A549 (cell line): ENCODE measurements at regions not wholly inside any gene's neighbourhood (a gene's known extent, or its start where the extent isn't known, plus 50 kb on each side); places are given as distances from the start of the nearest gene placed in this dataset.

Source experiments
- CTCF ChIP-seq: fragments of >200 bp; sonication (Bioruptor Twin); formaldehyde crosslinking; IDR thresholded peaks from 3 replicates; pipeline ENCODE4 v1.5.1; 2016
- FOSL2 ChIP-seq, 2 experiments: fragments of 450-650 bp in 1 of 2; fragments of >200 bp in 1 of 2; sonication (Bioruptor Twin) in 1 of 2; formaldehyde crosslinking; IDR thresholded peaks; 2 replicates each; pipeline versions ENCODE4 v1.5.0 to v1.6.1; 2016 to 2020; ENCODE audit warnings: mild to moderate bottlenecking in 1 of 2, moderate library complexity in 1 of 2
- JUN ChIP-seq, 2 experiments: fragments of >200 bp; sonication (Bioruptor Twin); formaldehyde crosslinking; IDR thresholded peaks; 2 replicates in 1 of 2; 3 replicates in 1 of 2; pipeline ENCODE4 v1.6.1; 2016 to 2017
- KDM1A ChIP-seq: fragments of 200-600 bp; sonication (generic); IDR thresholded peaks from 2 replicates; pipeline ENCODE4 v1.6.1; 2016; ENCODE audit warnings: low read depth, mild to moderate bottlenecking
- MAZ ChIP-seq: fragments of 150-350 bp; IDR thresholded peaks from 2 replicates; pipeline ENCODE4 v1.6.1; 2014; ENCODE audit warnings: antibody characterized with exemption, low read depth, low read length, borderline replicate concordance
- POLR2A ChIP-seq: IDR thresholded peaks from 2 replicates; pipeline ENCODE4 v1.6.1; 2012; ENCODE audit warnings: mild to moderate bottlenecking, low read length
- REST ChIP-seq: fragments of 200-600 bp; sonication (generic); IDR thresholded peaks from 2 replicates; pipeline ENCODE4 v1.6.1; 2016; ENCODE audit warnings: antibody characterized with exemption, mild to moderate bottlenecking, moderate library complexity
- SMC3 ChIP-seq: fragments of >200 bp; sonication (Bioruptor Twin); formaldehyde crosslinking; IDR thresholded peaks from 3 replicates; pipeline ENCODE4 v1.6.1; 2018; ENCODE audit warnings: inconsistent platforms
- USF2 ChIP-seq: fragments of 450-650 bp; IDR thresholded peaks from 2 replicates; pipeline ENCODE4 v1.6.1; 2014; ENCODE audit warnings: antibody characterized with exemption
- TF ChIP-seq, protein P1 (sequence below): IDR thresholded peaks from 2 replicates; pipeline ENCODE4 v1.6.1; 2012; ENCODE audit warnings: low read depth, borderline replicate concordance

GRCh38 chrX:39333451-39333850 lies 532.2 kb downstream of the MID1IP1 start:
- TF ChIP-seq CTCF (no peak), POLR2A (no peak), REST (no peak), SMC3 (no peak), JUN (IDR thresholded peaks at IDR 0.05) (no peak), USF2 (no peak), MAZ (no peak), KDM1A (no peak), FOSL2 (IDR thresholded peaks at IDR 0.05) (no peak), FOSL2 (CRISPR knock-in tag; IDR thresholded peaks at IDR 0.05) (no peak)
- TF ChIP-seq, protein P1, sequence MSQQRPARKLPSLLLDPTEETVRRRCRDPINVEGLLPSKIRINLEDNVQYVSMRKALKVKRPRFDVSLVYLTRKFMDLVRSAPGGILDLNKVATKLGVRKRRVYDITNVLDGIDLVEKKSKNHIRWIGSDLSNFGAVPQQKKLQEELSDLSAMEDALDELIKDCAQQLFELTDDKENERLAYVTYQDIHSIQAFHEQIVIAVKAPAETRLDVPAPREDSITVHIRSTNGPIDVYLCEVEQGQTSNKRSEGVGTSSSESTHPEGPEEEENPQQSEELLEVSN, result no peak
